HEK293 (cell line): ENCODE measurements at regions not wholly inside any gene's neighbourhood (a gene's known extent, or its start where the extent isn't known, plus 50 kb on each side); places are given as distances from the start of the nearest gene placed in this dataset.

Experiments
- CTCF ChIP-seq: fragments of 450-650 bp; formaldehyde crosslinking; IDR thresholded peaks from 2 replicates; pipeline ENCODE4 v1.5.1; 2016; ENCODE audit warnings: missing biosample characterization, missing genetic modification characterization
- GLI4 ChIP-seq: fragments of 450-650 bp; formaldehyde crosslinking; IDR thresholded peaks from 2 replicates; pipeline ENCODE4 v1.5.1; 2016; ENCODE audit warnings: missing biosample characterization, missing genetic modification characterization
- OSR2 ChIP-seq: fragments of 450-650 bp; formaldehyde crosslinking; IDR thresholded peaks from 2 replicates; pipeline ENCODE4 v1.5.1; 2016; ENCODE audit warnings: missing biosample characterization, missing genetic modification characterization
- TSHZ1 ChIP-seq: fragments of 450-650 bp; formaldehyde crosslinking; IDR thresholded peaks from 2 replicates; pipeline ENCODE4 v1.5.1; 2016; ENCODE audit warnings: missing biosample characterization, missing genetic modification characterization, borderline replicate concordance
- ZNF521 ChIP-seq: fragments of 450-650 bp; formaldehyde crosslinking; IDR thresholded peaks from 2 replicates; pipeline ENCODE4 v1.5.1; 2017; ENCODE audit warnings: missing biosample characterization, mild to moderate bottlenecking, missing genetic modification characterization

GRCh38 chr3:72378287-72378686 lies 470.0 kb downstream of the SHQ1 start:
- TF ChIP-seq OSR2 (no peak), TSHZ1 (tag by site-specific recombination) (no peak), CTCF (tag by site-specific recombination) (no peak), GLI4 (tag by site-specific recombination) (no peak), ZNF521 (tag by site-specific recombination) (no peak)
